ENCODE measurements at regions not wholly inside any gene's neighbourhood (a gene's known extent, or its start where the extent isn't known, plus 50 kb on each side); places are given as distances from the start of the nearest gene placed in this dataset.

DNA sequence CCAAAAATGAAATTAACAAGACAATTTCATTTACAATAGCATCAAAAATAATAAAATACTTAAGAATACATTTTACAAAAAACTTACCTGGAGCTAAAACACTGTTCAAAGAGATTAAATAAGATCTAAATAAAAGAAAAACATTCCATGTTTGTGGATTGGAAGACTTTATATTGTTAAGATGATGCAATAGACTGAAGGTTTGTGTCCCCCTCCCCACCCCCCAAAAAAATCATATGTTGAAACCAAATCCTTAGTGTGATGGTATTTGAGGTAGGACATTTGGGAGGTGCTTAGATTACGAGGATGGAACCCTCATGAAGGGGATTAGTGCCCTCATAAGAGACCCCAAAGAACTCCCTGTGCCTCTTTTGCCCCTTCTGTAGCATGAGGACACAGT, 117.6 kb downstream of the ZNF467 start:
- Histone ChIP-seq H3K9me3 (ENCODE audit: low read length) (no peaks in the 10 kb centered on the region), H3K36me3 (replicated peaks in 1 of 2; ENCODE audit: control insufficient read depth in 1 of 2, insufficient read depth in 2 of 2, low read length in 2 of 2) (no peaks in the 10 kb centered on the region), H3K27me3 (ENCODE audit: control insufficient read depth in 1 of 2, insufficient read depth in 2 of 2, low read length in 2 of 2) (0 out of 5 replicates have a peak, but pooled peaks cover 0 to 1% of the 10 kb centered on the region in 2 experiments), H3K4me2 (ENCODE audit: low read depth, low read length) (no peak overlapping the region), H3K9ac (ENCODE audit: insufficient read depth, low read depth, low read length) (no peak overlapping the region), H2AFZ (ENCODE audit: low read length) (no peak overlapping the region), H3K4me1 (ENCODE audit: insufficient read depth, low read length) (no peaks in the 10 kb centered on the region), H3K27ac (ENCODE audit: extremely low read length, insufficient read depth, low read length) (no peak overlapping the region), H3K79me2 (ENCODE audit: insufficient read depth, low read length) (no peaks in the 10 kb centered on the region), H4K20me1 (ENCODE audit: insufficient read depth, low read length) (no peaks in the 10 kb centered on the region), H3K4me3 (replicated peaks in 1 of 3; ENCODE audit: insufficient read depth in 1 of 3, low read depth in 2 of 3, low read length in 3 of 3) (no peak overlapping the region)
- WGBS (ENCODE audit: low lambda C conversion rate), result 0% methylated on average over 1 of the region's 1 CpG
- ChIA-PET POLR2A (no interaction called here), CTCF (ENCODE audit: low intra/inter-chr PET ratio, low total read pairs) (no interaction called here)
- intact Hi-C loops (cut with micrococcal nuclease; ENCODE audit: unreplicated experiment), result no loop called here
- FAIRE-seq (no peak), ATAC-seq (no peak), DNase-seq (ENCODE audit: low spot score) (no peak)
- in situ Hi-C loops (cut with HindIII; ENCODE audit: extremely low pct_ligation_motif_present, low pct_unique_long_range_greater_than_20kb), result no loop called here
- TF ChIP-seq ATF7 (IDR thresholded peaks at IDR 0.05), result peak; percentile 40; the same call in 1 of the 2 replicates
- no peak for TF ChIP-seq ATF7 (CRISPR knock-in tag; IDR thresholded peaks at IDR 0.05)
- TF ChIP-seq CEBPB (IDR thresholded peaks at IDR 0.05; ENCODE audit: borderline replicate concordance, low read depth, low read length), result peak; percentile 23; the same call in 1 of the 2 replicates
- TF ChIP-seq ZNF382 (CRISPR knock-in tag; IDR thresholded peaks at IDR 0.05; ENCODE audit: borderline replicate concordance), result no peak
- TF ChIP-seq SMARCC2 (IDR thresholded peaks at IDR 0.05), result no peak
- BruUV-seq (replicated peaks), result no TSS peak

DNA sequence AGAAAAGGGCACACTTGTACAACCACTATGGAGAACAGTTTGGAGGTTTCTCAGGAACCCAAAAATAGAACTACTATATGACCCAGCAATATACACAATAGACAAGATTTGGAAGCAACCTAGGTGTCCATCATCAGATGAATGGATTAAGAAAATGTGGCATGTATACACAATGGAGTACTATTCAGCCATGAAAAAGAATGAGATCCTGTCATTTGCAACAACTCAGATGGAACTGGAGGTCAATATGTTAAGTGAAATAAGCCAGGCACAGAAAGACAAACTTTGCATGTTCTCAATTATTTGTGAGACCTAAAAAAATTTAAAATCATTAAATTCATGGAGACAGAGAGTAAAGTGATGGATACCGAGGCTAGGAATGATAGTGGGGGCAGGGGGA, 118.8 kb downstream of the ZNF467 start:
- H3K4me2 ChIP-seq (ENCODE audit: low read depth, low read length), result no peak overlapping the region
- no peak overlapping the region for H2AFZ ChIP-seq (ENCODE audit: low read length)
- DNase-seq (ENCODE audit: low spot score) (no peak), FAIRE-seq (no peak), ATAC-seq (no peak)
- CTCF ChIA-PET (ENCODE audit: low intra/inter-chr PET ratio, low total read pairs), result no interaction called here
- H3K9me3 ChIP-seq (ENCODE audit: low read length), result no peaks in the 10 kb centered on the region
- BruUV-seq (replicated peaks), result no TSS peak
- intact Hi-C loops (cut with micrococcal nuclease; ENCODE audit: unreplicated experiment) (no loop called here), in situ Hi-C loops (cut with HindIII; ENCODE audit: extremely low pct_ligation_motif_present, low pct_unique_long_range_greater_than_20kb) (no loop called here)
- H4K20me1 ChIP-seq (ENCODE audit: insufficient read depth, low read length), result no peaks in the 10 kb centered on the region
- no peaks in the 10 kb centered on the region for H3K79me2 ChIP-seq (ENCODE audit: insufficient read depth, low read length)
- H3K27me3 ChIP-seq (ENCODE audit: control insufficient read depth in 1 of 2, insufficient read depth in 2 of 2, low read length in 2 of 2), result 0 out of 5 replicates have a peak, but pooled peaks cover 0 to 1% of the 10 kb centered on the region in 2 experiments
- no peaks in the 10 kb centered on the region for H3K4me1 ChIP-seq (ENCODE audit: insufficient read depth, low read length)
- H3K9ac ChIP-seq (ENCODE audit: insufficient read depth, low read depth, low read length), result no peak overlapping the region
- POLR2A ChIA-PET, result no interaction called here
- H3K36me3 ChIP-seq (replicated peaks in 1 of 2; ENCODE audit: control insufficient read depth in 1 of 2, insufficient read depth in 2 of 2, low read length in 2 of 2), result no peaks in the 10 kb centered on the region
- WGBS (ENCODE audit: low lambda C conversion rate), result 2% methylated on average over 1 of the region's 1 CpG
- no peak overlapping the region for H3K4me3 ChIP-seq (replicated peaks in 1 of 3; ENCODE audit: insufficient read depth in 1 of 3, low read depth in 2 of 3, low read length in 3 of 3)
- no peak overlapping the region for H3K27ac ChIP-seq (ENCODE audit: extremely low read length, insufficient read depth, low read length)
- TF ChIP-seq ZNF75D (CRISPR knock-in tag; IDR thresholded peaks at IDR 0.05; ENCODE audit: borderline replicate concordance), result no peak
- TF ChIP-seq, protein P1, sequence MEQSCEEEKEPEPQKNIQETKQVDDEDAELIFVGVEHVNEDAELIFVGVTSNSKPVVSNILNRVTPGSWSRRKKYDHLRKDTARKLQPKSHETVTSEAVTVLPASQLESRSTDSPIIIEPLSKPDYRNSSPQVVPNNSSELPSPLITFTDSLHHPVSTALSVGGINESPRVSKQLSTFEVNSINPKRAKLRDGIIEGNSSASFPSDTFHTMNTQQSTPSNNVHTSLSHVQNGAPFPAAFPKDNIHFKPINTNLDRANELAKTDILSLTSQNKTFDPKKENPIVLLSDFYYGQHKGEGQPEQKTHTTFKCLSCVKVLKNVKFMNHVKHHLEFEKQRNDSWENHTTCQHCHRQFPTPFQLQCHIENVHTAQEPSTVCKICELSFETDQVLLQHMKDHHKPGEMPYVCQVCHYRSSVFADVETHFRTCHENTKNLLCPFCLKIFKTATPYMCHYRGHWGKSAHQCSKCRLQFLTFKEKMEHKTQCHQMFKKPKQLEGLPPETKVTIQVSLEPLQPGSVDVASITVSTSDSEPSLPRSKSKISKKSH (CRISPR knock-in tag; IDR thresholded peaks at IDR 0.05; ENCODE audit: borderline replicate concordance), result no peak
- no peak for TF ChIP-seq RFX5 (IDR thresholded peaks at IDR 0.05; ENCODE audit: low read depth, low read length)
- no peak for TF ChIP-seq TBP (CRISPR knock-in tag; IDR thresholded peaks at IDR 0.05)
- TF ChIP-seq, protein P2, sequence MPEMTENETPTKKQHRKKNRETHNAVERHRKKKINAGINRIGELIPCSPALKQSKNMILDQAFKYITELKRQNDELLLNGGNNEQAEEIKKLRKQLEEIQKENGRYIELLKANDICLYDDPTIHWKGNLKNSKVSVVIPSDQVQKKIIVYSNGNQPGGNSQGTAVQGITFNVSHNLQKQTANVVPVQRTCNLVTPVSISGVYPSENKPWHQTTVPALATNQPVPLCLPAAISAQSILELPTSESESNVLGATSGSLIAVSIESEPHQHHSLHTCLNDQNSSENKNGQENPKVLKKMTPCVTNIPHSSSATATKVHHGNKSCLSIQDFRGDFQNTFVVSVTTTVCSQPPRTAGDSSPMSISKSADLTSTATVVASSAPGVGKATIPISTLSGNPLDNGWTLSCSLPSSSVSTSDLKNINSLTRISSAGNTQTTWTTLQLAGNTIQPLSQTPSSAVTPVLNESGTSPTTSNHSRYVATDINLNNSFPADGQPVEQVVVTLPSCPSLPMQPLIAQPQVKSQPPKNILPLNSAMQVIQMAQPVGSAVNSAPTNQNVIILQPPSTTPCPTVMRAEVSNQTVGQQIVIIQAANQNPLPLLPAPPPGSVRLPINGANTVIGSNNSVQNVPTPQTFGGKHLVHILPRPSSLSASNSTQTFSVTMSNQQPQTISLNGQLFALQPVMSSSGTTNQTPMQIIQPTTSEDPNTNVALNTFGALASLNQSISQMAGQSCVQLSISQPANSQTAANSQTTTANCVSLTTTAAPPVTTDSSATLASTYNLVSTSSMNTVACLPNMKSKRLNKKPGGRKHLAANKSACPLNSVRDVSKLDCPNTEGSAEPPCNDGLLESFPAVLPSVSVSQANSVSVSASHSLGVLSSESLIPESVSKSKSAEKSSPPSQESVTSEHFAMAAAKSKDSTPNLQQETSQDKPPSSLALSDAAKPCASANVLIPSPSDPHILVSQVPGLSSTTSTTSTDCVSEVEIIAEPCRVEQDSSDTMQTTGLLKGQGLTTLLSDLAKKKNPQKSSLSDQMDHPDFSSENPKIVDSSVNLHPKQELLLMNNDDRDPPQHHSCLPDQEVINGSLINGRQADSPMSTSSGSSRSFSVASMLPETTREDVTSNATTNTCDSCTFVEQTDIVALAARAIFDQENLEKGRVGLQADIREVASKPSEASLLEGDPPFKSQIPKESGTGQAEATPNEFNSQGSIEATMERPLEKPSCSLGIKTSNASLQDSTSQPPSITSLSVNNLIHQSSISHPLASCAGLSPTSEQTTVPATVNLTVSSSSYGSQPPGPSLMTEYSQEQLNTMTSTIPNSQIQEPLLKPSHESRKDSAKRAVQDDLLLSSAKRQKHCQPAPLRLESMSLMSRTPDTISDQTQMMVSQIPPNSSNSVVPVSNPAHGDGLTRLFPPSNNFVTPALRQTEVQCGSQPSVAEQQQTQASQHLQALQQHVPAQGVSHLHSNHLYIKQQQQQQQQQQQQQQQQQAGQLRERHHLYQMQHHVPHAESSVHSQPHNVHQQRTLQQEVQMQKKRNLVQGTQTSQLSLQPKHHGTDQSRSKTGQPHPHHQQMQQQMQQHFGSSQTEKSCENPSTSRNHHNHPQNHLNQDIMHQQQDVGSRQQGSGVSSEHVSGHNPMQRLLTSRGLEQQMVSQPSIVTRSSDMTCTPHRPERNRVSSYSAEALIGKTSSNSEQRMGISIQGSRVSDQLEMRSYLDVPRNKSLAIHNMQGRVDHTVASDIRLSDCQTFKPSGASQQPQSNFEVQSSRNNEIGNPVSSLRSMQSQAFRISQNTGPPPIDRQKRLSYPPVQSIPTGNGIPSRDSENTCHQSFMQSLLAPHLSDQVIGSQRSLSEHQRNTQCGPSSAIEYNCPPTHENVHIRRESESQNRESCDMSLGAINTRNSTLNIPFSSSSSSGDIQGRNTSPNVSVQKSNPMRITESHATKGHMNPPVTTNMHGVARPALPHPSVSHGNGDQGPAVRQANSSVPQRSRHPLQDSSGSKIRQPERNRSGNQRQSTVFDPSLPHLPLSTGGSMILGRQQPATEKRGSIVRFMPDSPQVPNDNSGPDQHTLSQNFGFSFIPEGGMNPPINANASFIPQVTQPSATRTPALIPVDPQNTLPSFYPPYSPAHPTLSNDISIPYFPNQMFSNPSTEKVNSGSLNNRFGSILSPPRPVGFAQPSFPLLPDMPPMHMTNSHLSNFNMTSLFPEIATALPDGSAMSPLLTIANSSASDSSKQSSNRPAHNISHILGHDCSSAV (CRISPR knock-in tag; IDR thresholded peaks at IDR 0.05; ENCODE audit: borderline replicate concordance), result no peak

All from HepG2 (cell line).